Thymus (tissue), 11 donors: ENCODE measurements at regions not wholly inside any gene's neighbourhood (a gene's known extent, or its start where the extent isn't known, plus 50 kb on each side); places are given as distances from the start of the nearest gene placed in this dataset.
"Not testable (repeated sequence)": the region's sequence is repeated elsewhere in the genome, so short reads cannot be mapped to it uniquely, and the experiment has no call there.

Source experiments
- DNase-seq, 9 donors: peaks; one replicate each; pipeline ENCODE4 v3.0.0-alpha.2; 2013; ENCODE audit warnings: low spot score in 9 of 9, low read depth in 6 of 9, missing footprints in 1 of 9
- H3K27ac ChIP-seq, 2 donors: one replicate each; pipeline ENCODE4 v1.5.1; 2013; ENCODE audit warnings: control low read depth in 1 of 2, low read depth in 1 of 2, low read length in 1 of 2, mild to moderate bottlenecking in 1 of 2, moderate library complexity in 1 of 2
- H3K27me3 ChIP-seq, 2 donors: one replicate each; pipeline ENCODE4 v1.5.1; 2013; ENCODE audit warnings: low read length in 1 of 2; ENCODE audit not compliant: control insufficient read depth in 2 of 2, insufficient read depth in 1 of 2
- H3K36me3 ChIP-seq, 2 donors: one replicate each; pipeline ENCODE4 v1.5.1; 2013; ENCODE audit warnings: low read length in 1 of 2, mild to moderate bottlenecking in 1 of 2, moderate library complexity in 1 of 2; ENCODE audit not compliant: control insufficient read depth in 2 of 2, insufficient read depth in 2 of 2
- H3K4me1 ChIP-seq, 2 donors: one replicate each; pipeline ENCODE4 v1.5.1; 2013; ENCODE audit warnings: low read length in 2 of 2; ENCODE audit not compliant: control insufficient read depth in 2 of 2, insufficient read depth in 2 of 2
- H3K4me3 ChIP-seq, 2 donors: one replicate each; pipeline ENCODE4 v1.5.1; 2013; ENCODE audit warnings: low read length in 2 of 2, control low read depth in 1 of 2, mild to moderate bottlenecking in 1 of 2
- H3K9me3 ChIP-seq, 2 donors: one replicate each; pipeline ENCODE4 v1.5.1; 2013; ENCODE audit warnings: low read length in 1 of 2, mild to moderate bottlenecking in 1 of 2; ENCODE audit not compliant: control insufficient read depth in 2 of 2, insufficient read depth in 1 of 2
- WGBS: extraction: QIAGEN DNeasy Blood & Tissue Kit; methylation state at CpG from one replicate; pipeline ENCODE4 v1.1.7; 2013; 5-methylcytosine and 5-hydroxymethylcytosine counted together
- donor health status: healthy.

DNA sequence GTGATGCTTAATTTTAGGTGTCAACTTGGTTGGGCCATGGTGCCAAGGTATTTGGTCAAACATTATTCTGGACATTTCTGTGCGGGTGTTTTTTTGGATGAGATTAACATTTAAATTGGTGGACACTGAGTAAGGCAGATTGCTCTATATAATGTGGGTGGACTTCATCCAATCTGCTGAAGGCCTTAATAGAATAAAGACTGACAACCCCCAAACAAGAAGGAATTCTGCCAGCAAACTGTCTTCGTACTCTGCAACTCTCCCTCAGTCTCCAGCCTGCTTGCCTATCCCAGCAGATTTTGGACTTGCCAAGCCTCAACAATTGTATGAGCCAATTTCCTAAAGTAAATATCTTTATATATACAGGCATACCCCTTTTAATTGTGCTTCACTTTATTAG, 850.1 kb downstream of the TBC1D32 start:
- DNase-seq: no peak
- no peak overlapping the region for H3K27ac ChIP-seq
- H3K9me3 ChIP-seq: no peaks in the 10 kb centered on the region
- H3K36me3 ChIP-seq: no peaks in the 10 kb centered on the region
- H3K4me3 ChIP-seq: no peak overlapping the region
- no peaks in the 10 kb centered on the region for H3K4me1 ChIP-seq
- WGBS: 95% methylated on average over 2 of the region's 2 CpGs
- H3K27me3 ChIP-seq: no peaks in the 10 kb centered on the region

DNA sequence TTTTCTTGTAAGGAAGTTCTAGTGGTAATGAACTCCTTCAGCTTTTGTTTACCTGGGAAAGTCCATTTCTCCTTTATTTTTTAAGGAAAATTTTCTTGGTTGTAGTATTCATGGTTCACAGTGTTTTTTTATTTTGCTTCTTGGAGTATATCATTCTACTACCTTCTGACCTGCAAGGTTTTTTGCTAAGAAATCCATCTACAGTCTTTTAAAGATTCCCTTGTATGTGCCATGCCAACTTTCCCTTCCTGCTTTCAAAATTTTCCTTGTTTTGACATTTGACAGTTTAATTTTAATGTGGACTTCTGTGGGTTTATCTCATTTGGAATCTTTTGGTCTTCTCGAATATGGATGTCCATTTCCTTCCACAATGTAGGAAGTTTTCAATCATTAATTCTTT, 855.6 kb downstream of the TBC1D32 start:
- Histone ChIP-seq H3K27ac (no peak overlapping the region), H3K9me3 (no peaks in the 10 kb centered on the region), H3K4me3 (no peak overlapping the region), H3K4me1 (no peaks in the 10 kb centered on the region), H3K36me3 (no peaks in the 10 kb centered on the region), H3K27me3 (no peaks in the 10 kb centered on the region)
- DNase-seq: no peak
- WGBS: 69% methylated on average over 1 of the region's 1 CpG

DNA sequence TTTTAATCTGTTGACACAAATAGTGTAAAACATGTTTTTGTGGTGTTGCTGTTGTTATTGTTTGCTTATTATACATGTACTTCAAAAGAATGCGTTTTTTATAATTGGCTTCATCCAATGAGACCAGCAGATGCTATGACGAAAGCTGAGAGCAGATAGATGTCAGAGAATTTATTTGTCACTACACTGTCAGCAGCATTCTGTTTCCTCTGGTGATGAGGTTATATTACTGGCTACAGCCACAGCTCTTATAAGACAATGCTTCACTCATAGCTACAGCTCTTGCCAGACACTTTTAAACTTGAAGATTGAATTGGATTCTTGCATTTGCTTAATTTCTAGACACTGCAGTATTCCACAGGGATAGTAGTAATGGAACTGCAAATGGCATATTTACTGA, 860.5 kb downstream of the TBC1D32 start:
- H3K27me3 ChIP-seq: no peaks in the 10 kb centered on the region
- no peak overlapping the region for H3K4me3 ChIP-seq
- DNase-seq: no peak
- H3K36me3 ChIP-seq: no peaks in the 10 kb centered on the region
- H3K9me3 ChIP-seq: peaks cover 0 to 4% of the 10 kb centered on the region in 2 donors
- H3K4me1 ChIP-seq: no peaks in the 10 kb centered on the region
- WGBS: 90% methylated on average over 2 of the region's 2 CpGs
- H3K27ac ChIP-seq: no peak overlapping the region

DNA sequence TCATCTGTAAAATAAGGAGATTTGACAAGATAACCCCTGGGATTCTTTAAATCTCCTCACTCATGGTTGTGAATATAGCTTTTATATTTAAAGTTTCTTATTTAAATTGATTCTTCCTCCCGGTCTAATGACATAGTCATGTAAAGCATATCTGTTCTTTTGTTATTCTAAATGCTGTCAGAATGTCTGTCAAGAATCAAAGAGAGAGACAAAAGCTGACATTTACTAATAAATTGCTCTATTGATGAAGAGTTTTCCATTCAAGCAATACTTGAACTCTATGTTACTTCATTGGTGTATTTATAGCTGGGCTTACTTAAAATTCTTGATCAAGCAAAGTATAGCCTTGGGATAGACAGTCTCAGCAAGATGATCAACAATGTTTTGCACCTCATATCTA, 865.8 kb downstream of the TBC1D32 start:
- WGBS: 80% methylated on average over 1 of the region's 1 CpG
- Histone ChIP-seq H3K27me3 (no peaks in the 10 kb centered on the region), H3K27ac (no peak overlapping the region), H3K36me3 (no peaks in the 10 kb centered on the region), H3K9me3 (peaks cover 0 to 4% of the 10 kb centered on the region in 2 donors), H3K4me1 (no peaks in the 10 kb centered on the region), H3K4me3 (no peak overlapping the region)
- DNase-seq: no peak

DNA sequence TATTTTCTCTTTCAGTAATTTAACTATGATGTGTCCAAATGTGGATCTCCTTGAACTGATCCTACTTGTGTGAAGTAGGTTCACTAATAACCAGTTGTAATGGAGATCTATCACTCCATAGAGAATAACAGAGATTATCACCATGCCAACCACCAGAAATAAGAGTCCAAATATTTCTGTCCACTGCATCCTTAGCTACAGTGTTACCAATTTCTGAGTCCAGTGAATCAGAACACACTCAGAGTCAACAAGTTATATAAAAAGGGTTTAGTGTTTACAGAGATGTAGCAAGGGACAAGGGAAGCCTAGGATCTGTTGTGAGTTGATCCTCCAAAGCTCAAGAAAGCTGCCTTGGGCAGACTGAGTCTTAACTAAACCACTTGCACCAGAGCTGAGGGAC, 882.8 kb downstream of the TBC1D32 start:
- H3K36me3 ChIP-seq: no peaks in the 10 kb centered on the region
- H3K9me3 ChIP-seq: no peaks in the 10 kb centered on the region
- H3K27ac ChIP-seq: no peak overlapping the region
- H3K4me3 ChIP-seq: no peak overlapping the region
- no peaks in the 10 kb centered on the region for H3K4me1 ChIP-seq
- DNase-seq: no peak
- no peaks in the 10 kb centered on the region for H3K27me3 ChIP-seq

DNA sequence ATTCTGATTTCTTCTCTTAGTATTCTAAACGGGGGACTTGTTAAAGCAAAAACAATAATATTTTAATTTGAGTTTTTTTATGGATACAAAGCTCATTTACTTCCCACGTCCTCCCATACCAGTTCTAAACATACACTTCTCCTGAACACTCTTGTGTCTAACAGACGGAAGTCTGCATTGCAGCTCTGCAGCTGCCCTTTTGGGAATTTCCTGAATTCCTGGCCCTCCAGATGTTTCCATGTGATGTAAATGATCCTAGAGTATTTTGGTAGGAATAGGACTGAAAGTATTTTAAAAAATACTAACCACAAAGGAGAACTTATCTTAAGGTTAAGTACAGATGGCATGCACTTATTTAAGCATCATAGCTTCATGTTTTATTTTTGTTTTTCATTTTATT, 886.7 kb downstream of the TBC1D32 start:
- H3K36me3 ChIP-seq: no peaks in the 10 kb centered on the region
- H3K9me3 ChIP-seq: no peaks in the 10 kb centered on the region
- H3K4me1 ChIP-seq: no peaks in the 10 kb centered on the region
- no peaks in the 10 kb centered on the region for H3K27me3 ChIP-seq
- 59% methylated on average over 3 of the region's 3 CpGs for WGBS
- DNase-seq: no peak
- no peak overlapping the region for H3K27ac ChIP-seq
- no peak overlapping the region for H3K4me3 ChIP-seq

DNA sequence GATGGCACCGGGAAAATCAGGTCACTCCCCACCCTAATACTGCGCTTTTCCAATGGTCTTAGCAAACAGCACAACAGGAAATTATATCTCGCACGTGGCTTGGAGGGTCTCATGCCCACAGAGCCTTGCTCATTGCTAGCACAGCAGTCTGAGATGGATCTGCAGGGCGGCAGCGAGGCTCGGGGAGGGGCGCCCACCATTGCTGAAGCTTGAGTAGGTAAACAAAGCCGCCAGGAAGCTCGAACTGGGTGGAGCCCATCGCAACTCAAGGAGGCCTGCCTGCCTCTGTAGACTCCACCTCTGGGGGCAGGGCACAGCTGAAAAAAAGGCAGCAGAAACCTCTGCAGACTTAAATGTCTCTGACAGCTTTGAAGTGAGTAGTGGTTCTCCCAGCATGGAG, 901.4 kb downstream of the TBC1D32 start:
- 96% methylated on average over 11 of the region's 11 CpGs for WGBS
- DNase-seq, H3K4me3 ChIP-seq: not testable (repeated sequence)

DNA sequence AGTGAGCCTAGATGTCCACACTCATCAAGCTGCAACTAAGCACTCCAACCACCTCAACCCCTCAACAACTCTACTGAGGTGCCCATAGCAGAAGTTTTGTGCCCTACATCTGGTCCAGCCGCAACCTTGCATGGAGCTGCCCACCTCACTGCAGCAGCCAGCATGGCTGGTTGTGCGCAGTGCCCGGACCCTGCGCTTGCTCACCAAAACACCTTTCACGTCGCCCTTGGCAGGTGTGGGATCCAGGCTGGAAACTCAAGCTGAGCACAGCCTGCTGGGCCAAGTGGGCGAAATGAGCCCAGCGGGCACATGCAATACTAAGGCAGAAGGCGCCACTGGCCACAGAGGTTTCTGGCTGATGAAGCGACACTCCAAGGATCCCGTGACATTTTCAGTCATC, 902.4 kb downstream of the TBC1D32 start:
- peaks cover 0 to 13% of the 10 kb centered on the region in 2 donors for H3K9me3 ChIP-seq
- 96% methylated on average over 11 of the region's 11 CpGs for WGBS
- H3K27ac ChIP-seq: no peak overlapping the region
- H3K4me3 ChIP-seq: no peak overlapping the region
- no peak for DNase-seq
- H3K36me3 ChIP-seq: no peaks in the 10 kb centered on the region
- no peaks in the 10 kb centered on the region for H3K27me3 ChIP-seq
- no peaks in the 10 kb centered on the region for H3K4me1 ChIP-seq

More for the DNA sequence above, 901.4 kb downstream of the TBC1D32 start:
- H3K4me1 ChIP-seq, H3K27me3 ChIP-seq, H3K36me3 ChIP-seq, H3K27ac ChIP-seq: not testable (repeated sequence)
- H3K9me3 ChIP-seq: peaks cover 0 to 13% of the 10 kb centered on the region in 2 donors

DNA sequence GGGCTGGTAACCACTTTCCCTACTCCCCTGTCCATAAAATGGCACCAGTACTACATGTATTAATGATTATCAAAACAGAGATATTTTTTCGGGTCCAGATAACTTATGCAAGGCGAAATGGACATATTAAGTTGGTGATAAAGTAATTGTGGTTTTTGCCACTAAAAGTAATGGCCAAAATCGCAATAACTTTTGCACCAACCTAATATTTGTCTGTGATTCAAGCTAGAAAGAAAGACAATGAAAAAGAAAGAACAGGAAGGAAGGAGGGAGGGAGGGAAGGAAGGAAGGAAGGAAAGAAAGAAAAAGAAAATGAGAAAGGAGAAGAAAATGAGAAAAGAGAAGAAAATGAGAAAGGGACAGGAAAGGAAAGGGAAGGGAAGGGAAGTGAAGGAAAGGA, 922.9 kb downstream of the TBC1D32 start:
- no peaks in the 10 kb centered on the region for H3K4me1 ChIP-seq
- no peaks in the 10 kb centered on the region for H3K27me3 ChIP-seq
- no peaks in the 10 kb centered on the region for H3K36me3 ChIP-seq
- DNase-seq: no peak
- no peak overlapping the region for H3K27ac ChIP-seq
- WGBS: 83% methylated on average over 3 of the region's 3 CpGs
- no peak overlapping the region for H3K4me3 ChIP-seq
- no peaks in the 10 kb centered on the region for H3K9me3 ChIP-seq

DNA sequence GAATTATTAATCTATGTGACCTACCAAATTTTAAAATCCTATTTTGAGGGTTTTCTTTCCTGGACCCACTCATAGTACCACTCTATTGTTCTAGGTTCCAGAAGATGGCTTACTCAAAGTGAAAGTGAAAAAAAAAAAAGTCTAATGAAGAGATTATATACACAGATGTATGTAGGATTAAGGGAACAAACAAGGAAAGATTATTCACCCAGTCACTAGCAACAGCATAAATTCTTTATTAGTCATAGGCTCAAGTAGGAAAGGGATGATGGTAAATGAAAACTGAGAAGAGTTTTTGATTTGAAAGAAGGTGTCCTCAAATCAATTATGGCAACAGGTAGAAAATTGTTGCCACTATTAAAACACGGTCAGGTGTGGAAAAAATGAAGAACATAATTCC, 923.7 kb downstream of the TBC1D32 start:
- H3K27me3 ChIP-seq: no peaks in the 10 kb centered on the region
- 85% methylated on average over 1 of the region's 1 CpG for WGBS
- no peak for DNase-seq
- no peak overlapping the region for H3K27ac ChIP-seq
- H3K36me3 ChIP-seq: no peaks in the 10 kb centered on the region
- no peaks in the 10 kb centered on the region for H3K9me3 ChIP-seq
- no peak overlapping the region for H3K4me3 ChIP-seq
- no peaks in the 10 kb centered on the region for H3K4me1 ChIP-seq
